GM12875 (cell line): ENCODE measurements at regions not wholly inside any gene's neighbourhood (a gene's known extent, or its start where the extent isn't known, plus 50 kb on each side); places are given as distances from the start of the nearest gene placed in this dataset.
"Not testable (repeated sequence)": the region's sequence is repeated elsewhere in the genome, so short reads cannot be mapped to it uniquely, and the experiment has no call there.

Experiments used
- H3K4me3 ChIP-seq: one replicate; pipeline ENCODE4 v1.5.1; 2011; ENCODE audit warnings: low read depth, low read length, control low read depth
- TF ChIP-seq, protein P1 (sequence below): IDR thresholded peaks from 2 replicates; pipeline ENCODE4 v1.5.1; 2011; ENCODE audit warnings: low read depth, mild to moderate bottlenecking, control low read depth, inconsistent platforms, low read length, moderate library complexity, borderline replicate concordance; ENCODE audit not compliant: insufficient read depth

DNA sequence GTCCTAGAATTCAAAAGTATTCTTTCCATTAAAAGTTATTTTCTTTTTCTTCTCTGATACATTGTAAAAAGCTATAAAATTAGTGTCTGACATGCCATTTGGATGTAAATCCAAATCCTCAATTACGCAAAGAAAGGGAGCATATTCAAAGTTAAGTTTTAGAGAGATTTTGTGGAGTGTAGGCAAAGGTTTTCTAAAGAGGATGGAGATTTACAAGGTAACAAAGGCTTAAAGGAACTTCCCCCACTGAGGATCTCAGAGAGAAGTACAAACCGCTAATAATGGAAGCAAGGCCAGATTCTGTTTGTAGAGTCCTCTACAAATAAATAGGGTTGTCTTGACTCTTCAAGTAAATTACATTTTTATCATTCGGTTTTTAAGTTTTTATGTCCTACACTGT is 91.0 kb upstream of the MAPK10 start:
- no peak overlapping the region for H3K4me3 ChIP-seq
- TF ChIP-seq, protein P1, sequence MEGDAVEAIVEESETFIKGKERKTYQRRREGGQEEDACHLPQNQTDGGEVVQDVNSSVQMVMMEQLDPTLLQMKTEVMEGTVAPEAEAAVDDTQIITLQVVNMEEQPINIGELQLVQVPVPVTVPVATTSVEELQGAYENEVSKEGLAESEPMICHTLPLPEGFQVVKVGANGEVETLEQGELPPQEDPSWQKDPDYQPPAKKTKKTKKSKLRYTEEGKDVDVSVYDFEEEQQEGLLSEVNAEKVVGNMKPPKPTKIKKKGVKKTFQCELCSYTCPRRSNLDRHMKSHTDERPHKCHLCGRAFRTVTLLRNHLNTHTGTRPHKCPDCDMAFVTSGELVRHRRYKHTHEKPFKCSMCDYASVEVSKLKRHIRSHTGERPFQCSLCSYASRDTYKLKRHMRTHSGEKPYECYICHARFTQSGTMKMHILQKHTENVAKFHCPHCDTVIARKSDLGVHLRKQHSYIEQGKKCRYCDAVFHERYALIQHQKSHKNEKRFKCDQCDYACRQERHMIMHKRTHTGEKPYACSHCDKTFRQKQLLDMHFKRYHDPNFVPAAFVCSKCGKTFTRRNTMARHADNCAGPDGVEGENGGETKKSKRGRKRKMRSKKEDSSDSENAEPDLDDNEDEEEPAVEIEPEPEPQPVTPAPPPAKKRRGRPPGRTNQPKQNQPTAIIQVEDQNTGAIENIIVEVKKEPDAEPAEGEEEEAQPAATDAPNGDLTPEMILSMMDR, result no peak

DNA sequence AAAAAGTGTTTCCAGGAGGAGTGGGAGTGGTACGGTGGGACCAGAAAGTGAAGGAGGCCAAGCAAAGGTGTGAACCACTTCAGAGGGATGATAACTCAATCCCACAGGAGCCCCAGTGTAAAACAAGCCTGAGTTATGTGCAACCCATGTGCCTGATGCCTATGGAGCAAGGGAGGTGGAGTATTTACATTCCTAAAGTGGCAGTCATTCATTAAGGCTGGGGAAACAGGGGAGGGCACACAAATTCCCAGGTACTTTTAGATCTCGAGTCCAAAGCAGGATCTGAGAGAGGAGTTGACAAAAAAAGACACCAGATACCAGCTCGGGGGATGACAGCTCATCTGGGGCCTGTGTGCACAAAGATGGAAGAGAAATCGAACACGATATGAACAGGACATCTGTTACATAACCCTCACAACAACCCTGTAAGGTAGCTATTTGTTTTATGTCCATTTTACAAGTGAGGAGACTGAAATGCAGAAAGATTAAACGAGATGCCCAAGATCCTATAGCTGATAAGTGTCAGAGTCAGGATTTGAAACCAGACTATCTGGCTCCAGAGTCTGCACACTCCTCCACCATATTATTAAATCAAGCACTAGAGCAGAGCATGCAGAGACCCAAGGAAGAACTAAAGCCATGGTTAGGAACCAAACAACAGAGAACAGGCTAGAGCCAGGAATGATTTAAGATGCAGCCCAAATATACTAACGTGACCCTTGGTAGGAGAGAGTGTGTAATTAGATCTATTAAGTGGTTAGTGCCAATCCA is 91.9 kb upstream of the MAPK10 start:
- TF ChIP-seq, protein P1, result no peak
- H3K4me3 ChIP-seq, result no peak overlapping the region

DNA sequence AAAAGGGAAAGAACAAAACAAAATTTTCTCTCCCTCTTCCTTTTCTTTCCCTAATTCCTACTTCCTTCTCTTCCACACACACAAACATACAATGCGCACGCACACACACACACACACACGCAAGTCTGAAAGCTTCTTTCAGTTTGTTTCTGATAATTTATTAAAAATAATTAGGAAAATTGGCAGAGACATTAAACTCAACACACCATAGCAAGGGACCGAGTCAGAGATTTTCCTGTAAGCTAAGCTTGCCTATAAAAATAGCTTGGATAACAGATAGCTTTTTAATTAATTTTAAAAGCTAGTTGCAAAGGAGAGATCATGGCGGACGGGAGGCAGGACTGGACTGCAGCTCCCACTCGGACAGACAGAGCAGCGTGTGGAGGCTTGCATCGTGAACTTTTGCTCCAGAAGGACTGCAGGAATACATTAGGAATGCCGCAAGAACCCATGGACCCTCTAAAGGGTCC is 92.6 kb upstream of the MAPK10 start:
- TF ChIP-seq, protein P1, result no peak

DNA sequence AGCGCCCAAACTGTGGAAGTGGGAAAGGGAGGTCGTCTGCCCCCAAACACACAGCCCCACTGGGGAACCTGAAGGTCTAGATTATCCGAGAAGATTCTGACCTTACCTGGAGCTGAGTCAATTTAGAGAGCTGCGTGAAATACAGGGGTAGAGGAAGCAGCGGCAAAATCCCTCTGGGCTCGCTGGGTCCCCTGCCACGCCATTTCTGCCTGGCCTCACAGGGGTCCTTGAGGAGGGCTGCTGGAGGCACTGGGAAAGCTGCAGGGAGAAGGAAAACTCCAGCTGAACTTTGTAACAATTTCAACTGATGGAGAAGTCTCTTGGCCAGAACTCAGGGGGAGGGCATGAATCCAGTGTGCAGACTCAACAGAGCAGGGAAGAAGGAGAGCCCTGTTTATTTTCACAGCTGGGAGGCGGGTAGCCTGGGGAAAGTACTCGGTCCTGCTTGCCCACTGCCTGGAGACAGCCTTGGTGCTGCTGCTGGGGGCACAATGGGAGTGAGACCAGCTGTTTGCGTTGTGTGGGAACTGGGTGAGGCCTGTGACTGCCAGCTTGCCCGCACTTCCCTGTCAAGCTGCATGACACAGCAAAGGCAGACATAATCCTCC is 93.2 kb upstream of the MAPK10 start:
- TF ChIP-seq, protein P1, result no peak
- H3K4me3 ChIP-seq, result no peak overlapping the region

More for the DNA sequence above, 92.6 kb upstream of the MAPK10 start:
- no peak overlapping the region for H3K4me3 ChIP-seq

DNA sequence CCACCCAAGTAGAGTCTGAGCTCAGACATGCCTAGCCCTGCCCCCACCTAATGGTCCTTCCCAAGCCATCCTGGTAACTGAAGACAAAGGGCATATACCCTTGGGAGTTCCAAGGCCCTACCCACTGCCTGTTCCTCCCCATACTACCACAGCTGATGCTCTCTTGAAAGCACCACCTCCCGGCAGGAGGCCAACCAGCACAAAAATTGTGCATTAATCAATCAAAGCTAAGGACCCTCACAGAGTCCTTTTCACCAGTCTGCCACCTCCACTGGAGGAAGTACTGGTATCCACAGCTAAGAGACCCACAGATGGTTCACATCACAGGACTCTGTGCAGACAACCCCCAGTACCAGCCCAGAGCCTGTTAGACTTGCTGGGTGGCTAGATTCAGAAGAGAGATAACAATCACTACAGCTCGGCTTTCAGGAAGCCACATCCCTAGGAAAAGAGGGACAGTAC is 93.8 kb upstream of the MAPK10 start:
- H3K4me3 ChIP-seq, result not testable (repeated sequence)

DNA sequence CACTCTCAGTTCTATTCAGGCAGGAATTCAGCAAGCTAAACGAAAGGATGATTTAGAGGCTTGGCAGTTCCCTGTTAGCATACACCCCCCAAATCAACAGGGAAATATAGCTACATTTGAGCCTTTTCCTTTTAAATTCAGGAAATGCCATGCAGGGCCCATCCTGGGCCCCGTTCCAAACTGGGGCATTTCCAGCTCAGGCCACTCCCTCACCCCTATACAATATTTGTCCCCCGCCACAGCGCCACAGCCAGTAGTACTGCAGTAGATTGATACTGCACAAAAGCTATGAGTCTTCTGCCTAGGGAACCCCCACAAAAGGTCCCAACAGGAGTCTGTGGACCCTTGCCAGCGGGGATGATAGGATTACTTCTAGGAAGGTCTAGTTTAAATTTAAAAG is 102.0 kb upstream of the MAPK10 start:
- no peak overlapping the region for H3K4me3 ChIP-seq
- TF ChIP-seq, protein P1, result no peak

DNA sequence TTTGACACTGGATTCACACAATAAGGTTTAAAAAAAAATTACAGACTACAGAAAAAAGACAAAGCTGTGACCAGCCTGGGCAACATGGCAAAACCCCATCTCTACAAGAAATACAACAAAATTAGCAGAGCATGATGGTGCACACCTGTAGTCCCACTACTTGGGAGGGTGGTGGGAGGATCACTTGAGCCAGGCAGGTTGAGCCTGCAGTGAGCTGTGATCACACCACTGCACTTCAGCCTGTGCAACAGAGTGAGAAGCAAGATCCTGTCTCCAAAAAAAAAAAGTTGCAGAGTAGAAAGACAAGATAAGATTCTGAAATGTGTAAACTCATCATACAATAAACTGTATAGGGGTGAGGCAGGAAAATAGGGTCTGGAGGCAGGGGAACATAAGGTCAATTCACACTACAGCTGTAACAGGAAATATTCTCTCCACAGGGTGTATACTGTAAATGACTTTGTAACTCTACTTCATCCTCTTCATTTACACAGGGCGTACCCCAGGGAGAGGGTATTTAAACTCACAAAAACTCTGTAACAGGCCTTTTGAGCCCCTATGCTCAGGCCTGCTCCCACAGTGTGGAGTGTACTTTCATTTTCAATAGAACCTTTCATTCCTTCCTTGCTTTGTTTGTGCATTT is 112.6 kb upstream of the MAPK10 start:
- TF ChIP-seq, protein P1, result no peak
- no peak overlapping the region for H3K4me3 ChIP-seq

DNA sequence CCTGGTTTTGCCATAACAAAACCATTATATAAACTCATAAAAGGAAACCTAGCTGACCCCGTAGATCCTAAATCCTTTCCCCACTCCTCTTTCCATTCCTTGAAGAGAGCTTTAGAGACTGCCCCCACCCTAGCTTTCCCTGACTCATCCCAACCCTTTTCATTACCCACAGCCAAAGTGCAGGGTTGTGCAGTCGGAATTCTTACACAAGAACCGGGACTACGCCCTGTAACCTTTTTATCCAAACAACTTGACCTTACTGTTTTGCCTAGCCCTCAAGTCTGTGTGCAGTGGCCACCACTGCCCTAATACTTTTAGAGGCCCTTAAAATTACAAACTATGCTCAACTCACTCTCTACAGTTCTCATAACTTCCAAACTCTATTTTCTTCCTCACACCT is 116.0 kb upstream of the PTPN13 start:
- not testable (repeated sequence) for H3K4me3 ChIP-seq
